NCI-H2107 (cell line): ENCODE measurements at regions not wholly inside any gene's neighbourhood (a gene's known extent, or its start where the extent isn't known, plus 50 kb on each side); places are given as distances from the start of the nearest gene placed in this dataset.

Experiments
- DNase-seq: peaks from one replicate; lab custom pipeline; 2025; lab: John Stamatoyannopoulos, UW

DNA sequence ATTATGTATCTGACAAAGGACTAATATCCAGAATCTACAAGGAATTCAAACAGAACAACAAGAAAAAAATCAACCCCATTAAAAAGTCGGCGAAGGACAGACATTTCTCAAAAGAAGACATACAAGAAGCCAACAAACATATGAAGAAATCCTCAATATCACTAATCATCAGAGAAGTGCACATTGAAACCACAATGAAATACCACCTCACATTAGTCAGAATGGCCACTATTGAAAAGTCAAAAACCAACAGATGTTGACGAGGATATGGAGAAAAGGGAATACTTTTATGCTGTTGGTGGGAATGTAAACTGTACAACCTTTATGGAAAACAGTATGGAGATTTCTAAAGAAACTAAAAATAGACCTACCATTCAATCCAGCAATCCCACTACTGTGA is 233.1 kb upstream of the PLSCR5 start:
- DNase-seq, result no peak

DNA sequence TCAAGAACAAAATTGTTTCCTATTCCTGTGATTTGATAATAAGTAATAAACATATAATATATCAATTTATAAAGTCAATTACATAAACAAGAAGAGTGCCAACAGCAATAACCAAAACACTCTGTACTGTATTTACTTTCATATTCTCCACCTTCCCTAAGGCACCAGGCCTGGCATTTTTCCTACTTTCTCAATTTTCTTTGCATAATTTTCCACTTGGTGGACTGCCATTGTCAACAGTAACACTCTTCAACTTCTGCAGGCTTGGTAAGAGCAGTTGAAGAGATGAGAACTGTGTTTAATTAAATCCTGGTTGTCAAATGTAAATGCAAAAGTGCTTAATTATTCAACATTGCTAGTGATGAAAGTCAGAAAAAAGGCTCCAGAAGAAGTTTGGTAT is 229.8 kb upstream of the PLSCR5 start:
- DNase-seq, result no peak

DNA sequence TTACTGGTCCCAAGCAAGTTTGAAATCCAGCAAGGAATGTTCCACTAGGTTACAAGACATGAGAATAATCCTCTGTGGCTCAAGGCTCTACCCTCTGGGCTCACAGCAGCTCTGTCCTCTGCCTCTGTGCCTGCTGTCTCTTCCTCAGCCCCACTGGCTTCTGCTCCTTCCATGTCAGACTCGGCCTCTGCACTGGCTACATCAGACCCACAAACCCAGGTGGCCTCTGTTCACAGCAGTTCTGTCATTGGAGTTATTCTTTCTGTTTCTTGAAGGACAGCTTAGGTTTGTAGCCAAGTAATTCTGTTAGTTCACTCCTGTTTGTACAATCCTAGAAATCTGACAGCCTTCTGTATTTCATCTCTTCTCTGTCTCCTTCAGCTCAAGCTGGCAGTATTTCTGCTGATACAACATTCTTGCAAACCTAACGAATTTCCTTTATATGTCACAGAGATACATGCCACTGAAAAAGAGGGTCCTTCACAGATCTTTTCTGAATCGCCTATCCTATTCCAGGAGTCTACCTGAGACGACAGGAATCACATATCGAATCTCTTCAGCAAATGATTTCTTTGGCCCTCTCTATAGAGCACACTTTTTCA is 227.8 kb upstream of the PLSCR5 start:
- no peak for DNase-seq

DNA sequence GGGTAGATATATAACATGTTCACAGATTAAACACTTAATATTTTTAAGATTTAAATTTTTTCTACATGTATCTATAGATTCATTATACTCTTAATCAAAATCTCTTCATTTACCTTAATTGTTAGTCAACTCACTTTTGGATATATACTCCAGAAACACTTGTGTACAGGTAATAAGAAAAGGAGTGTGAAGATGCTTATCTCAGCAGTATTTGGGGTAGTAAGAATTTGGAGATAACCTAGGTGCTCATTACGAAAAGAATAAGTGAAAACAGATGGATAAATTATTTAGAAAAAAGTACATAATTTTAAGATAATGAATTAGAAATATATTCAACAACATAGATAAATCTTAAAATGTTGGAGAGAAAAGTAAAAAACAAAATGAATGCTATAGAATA is 226.5 kb upstream of the PLSCR5 start:
- no peak for DNase-seq

DNA sequence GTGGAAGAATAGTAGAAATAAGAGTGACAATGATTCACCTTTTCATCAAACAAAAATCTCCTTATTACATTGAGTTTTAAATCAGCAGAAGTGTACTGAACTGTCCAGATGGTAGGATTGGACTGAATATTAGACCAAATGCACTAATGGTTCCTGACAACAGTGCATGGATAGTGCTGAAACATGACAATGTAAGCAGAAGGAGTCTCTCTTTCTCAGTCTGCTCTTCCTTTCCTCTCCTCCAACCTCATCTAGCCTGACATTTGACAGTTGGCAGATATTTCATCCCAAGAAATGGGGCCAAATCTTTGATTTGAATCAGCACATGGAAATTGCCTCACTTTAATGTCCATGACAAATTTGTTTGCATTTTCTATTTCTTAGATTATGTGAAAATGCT is 225.1 kb upstream of the PLSCR5 start:
- DNase-seq, result no peak

DNA sequence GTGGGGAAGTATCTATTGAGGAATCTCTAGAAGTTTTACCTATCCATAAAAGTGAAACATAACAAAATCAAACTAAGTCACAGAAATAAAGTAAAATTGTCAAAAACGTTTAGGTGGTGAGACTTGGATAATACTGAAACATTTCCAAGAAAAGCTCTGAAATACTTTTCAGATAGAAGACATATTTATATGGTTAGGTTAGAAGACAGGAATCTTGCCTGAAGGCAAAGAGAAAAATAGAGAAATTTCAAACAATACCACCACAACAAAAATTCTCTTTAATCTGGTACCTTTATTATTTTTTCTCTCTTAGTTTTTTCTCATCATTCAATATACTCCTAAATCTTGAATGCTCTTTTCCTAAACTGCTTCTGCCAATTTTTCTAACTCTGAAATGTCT is 222.7 kb upstream of the PLSCR5 start:
- no peak for DNase-seq

DNA sequence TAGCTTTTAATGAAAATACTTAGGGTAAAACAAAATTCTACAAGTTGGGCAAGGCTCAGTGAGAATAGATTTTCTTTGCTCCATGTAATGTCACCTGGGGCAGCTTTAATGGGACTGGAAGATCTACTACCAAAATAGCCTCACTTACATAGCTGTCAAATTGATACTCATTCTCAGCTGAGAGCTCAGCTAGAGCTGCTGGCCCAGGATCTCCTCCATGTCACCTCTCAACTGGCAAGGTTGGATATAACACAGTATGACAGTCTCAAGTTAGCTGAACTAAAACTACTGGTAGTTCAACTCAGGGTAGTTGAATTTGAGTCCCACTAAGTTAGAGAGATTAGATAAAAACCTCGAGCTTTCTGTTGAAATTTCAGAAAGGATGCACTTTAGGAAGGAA is 218.5 kb upstream of the PLSCR5 start:
- DNase-seq, result no peak

DNA sequence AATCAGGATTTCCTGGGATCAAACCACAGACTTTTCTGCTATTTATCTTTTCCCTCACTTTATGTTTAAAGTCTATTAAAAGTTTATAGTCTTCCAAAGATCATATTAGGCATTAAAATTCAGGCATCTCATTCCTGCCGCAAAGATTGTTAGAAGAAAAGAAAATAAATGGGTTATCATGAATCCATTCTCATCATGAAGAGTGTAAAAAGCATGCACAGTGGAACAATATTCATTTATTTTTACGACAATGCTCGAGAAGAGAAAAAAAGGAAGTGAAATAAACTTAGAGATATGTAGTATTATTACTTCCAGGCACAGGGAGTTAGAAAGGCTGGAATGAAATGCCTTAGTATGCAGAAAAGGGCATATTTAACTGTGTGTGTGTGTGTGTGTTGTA is 213.7 kb upstream of the PLSCR5 start:
- DNase-seq, result no peak

DNA sequence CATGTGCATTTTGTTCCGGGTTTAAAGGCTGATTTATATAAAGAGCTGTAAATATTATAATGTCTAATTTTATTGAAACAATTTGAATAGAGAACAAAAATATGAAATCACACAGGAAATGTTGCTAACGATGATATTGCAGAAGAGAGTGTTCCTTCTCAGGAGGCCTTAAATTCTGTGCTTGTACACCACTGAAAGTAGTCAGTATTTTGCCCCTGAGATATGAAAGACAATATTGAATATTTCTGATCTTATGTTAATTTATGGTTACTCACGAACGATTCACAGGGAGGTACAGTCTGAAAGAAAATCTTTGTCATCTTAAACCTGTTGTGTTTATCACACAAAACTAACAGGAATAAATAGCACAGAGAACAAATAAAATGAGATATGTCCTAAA is 213.2 kb upstream of the PLSCR5 start:
- no peak for DNase-seq

DNA sequence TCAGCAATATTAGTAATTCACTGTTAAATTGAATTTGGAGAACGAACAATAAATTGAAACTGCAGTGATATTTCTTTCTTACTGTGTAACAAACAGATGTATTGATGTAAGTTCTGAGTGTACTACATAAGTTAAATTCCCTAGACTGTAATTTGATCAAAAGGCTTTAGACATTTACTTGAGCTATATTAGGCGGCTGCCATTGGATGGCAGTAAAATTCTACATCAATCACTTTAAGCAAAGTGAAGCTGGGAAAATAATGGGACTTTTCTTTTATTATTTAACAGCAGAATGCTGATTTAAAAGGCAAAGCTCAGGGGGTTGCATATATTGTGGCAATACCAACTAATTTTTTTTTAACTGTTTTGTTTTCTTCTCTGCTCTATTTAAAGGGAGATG is 212.6 kb upstream of the PLSCR5 start:
- peak; percentile 3 for DNase-seq

DNA sequence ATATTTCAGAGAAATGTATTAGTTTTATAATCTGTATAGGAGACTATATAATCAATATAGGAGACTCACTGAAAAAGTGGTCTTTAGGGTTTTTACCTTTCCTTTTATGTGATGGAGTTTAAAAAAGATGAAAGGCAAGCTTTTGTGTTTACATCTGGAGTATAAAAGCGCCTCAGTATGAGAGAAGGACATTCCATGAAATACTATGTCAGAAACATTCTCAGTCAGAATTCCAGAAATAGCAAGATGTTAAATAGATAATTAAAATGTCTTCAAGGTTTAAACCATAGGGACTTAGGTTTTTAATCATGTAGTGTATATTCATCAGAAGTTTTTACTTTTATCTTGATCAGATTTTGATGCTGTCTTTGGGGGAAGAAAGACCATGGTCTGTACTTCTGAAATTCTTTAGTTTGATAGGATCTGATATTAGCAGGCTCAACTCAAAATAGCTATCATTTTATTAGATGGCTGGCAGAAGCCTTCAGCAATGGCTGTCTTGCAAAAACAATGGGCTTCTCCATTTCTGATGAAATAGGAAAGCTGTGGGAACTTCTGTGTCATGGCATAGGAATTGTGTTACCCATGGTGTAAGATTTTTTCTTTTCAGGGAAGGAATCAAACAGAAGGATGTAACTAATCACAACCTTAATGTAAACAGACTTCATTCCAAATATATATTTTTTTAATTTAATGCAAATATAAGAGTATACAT is 209.6 kb upstream of the PLSCR5 start:
- no peak for DNase-seq

DNA sequence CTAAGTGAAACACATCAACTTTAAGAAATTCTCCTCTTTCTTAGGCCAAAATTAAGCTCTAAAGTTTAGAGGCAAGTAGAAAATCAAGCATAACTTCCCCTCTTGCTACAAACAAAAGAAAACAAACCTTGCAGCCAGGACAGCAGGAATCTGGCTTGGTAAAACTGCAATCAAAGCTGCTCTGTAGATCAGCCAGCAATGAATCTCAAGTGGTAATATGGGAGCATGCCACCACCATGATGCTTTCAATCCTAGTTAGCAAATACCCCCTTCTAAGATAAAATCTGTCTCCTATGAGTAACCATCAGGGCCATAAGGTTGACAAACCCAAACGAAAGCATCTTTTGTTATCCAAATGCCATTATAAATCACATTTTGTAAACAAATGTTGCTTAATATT is 208.3 kb upstream of the PLSCR5 start:
- no peak for DNase-seq

DNA sequence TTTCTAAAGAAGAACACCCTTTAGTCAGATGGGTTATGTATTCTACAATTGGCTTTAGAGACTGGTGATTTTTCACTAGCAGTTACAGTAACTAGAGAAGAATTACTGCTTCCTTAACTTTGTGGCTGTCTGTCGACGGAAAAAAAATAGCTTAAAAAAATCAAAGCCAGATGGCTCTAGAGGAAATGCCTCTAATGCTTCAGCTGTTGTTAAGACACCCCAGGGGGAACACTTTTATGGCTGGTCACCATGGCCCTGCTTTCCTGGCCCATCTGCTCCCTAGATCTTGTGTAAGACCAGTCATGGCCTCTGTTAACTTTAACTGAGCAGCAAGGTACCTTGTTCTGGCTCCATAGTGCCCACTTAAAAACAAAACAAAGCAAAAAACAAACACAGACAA is 198.6 kb upstream of the PLSCR5 start:
- DNase-seq, result no peak

DNA sequence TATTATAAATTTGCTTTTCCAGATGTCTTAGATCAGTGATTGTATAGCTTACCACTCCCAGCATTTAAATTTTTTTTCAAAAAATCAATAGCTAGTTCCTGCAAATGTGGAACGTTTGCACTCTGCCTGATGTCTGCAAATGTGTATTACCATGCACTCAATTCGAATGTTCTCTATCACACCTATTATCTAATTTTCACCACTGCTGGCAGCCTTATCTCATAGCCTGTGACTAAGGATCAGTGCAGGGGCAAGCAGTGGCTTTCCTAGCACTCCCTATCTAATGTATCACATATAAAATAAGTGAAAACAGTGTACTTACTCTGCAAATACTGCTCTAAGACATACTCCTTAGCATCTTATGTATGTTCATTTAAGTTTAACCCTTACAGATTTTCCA is 196.3 kb upstream of the PLSCR5 start:
- no peak for DNase-seq

DNA sequence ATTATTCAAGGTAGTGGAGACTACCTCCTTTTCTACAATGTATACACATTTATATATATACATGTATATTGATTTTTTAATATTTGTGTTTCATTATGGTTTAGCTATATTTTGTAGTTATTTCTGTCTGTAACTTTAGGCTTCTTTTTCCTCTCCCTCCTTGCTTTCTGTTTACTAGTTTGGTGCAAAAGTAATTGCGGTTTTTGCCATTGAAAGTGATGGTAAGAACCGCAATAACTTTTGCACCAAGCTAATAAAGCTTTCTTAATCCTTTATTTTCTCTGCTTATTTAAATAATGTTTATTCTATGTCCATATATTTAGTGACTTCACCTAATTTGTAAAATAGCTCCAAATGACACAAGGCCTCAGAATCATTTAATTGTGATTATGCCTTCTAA is 195.3 kb upstream of the PLSCR5 start:
- DNase-seq, result no peak

DNA sequence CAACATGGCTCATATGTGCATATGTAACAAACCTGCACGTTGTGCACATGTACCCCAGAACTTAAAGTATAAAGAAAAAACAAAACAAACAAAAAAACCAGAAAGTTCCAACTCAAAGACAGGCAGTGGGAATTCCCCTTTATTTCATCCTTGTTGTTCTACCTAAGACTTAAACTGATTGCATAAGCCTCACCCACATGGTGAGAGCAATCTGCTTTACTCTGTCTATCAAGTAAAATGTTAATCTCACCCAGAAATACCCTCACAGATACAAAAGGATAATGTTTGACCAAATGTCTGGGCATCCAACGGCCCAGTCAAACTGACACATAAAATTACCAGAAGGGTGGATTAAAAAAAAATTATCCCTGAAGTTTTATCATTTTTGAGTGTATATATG is 190.9 kb upstream of the PLSCR5 start:
- no peak for DNase-seq

DNA sequence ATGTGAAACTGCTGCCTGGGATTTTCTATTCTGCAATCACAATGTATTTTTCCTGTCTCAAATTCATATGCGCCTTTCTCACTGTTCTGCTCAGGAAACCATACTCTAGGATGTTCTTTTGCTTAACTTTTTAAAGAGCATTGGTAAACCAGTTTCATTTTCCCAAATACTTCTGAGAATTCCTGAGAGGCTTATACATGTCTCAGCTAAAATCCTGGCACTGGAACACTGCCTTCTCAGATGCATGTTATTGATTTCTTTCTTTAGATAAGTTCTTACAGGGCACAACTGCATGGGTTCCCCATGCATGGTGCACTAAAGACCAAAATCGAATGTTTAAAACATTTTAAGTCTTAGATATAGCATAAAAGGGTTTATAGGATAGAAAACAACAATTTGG is 178.3 kb upstream of the PLSCR5 start:
- DNase-seq, result no peak

DNA sequence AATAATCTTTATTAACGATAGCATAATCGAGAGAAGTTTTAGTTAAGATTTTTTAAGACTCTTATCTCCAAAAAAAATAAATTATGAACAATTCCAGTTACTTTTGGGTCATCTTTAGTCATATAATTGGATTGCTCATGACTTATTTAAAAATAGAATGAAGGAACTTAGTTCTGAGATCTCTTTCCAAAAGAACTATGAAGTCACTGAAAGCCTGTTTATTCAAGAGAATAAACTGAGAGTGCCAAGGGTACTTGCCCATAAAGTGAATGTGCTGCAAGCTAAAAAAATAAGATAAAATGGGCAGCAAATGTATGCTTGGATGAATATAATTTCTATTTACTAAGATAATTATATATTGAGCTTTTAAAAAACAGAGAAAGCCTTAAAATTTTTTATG is 176.5 kb upstream of the PLSCR5 start:
- DNase-seq, result no peak

DNA sequence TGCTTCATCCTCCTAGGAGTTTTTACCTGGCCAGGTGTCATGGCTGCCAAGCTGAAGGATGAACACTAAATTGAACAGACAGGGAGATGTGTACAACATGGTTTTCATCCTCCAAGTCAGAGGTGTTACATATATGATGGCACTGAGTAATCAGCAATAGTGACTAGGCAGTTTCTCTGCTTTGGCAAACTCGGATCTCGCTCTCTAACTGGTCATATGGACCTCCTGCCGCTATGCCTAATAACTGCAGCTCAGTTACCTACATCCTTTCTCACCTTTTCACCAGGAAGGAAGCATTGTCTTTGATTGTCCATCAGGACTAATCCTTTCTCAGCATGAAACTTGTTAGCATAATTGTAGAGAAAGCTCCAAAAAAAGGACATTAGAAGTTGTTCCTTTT is 175.9 kb upstream of the PLSCR5 start:
- no peak for DNase-seq

DNA sequence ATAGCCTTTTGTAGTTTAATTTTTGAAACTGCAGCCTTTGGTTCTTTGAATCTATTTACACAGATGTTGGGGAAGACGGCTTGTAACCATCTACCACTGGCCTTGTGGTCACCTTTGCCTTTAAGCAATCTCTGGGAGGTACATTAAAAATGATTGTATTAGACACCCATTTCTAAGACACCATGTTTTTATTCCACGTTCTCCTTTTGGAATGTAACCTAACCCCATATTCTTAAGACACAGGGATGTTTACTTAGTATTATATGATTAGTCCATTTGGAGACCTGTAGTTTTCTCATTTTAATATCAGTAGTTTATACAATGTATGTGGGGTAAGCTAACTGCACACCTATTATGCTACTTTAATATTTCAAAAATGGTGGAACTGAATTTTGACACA is 175.1 kb upstream of the PLSCR5 start:
- no peak for DNase-seq

DNA sequence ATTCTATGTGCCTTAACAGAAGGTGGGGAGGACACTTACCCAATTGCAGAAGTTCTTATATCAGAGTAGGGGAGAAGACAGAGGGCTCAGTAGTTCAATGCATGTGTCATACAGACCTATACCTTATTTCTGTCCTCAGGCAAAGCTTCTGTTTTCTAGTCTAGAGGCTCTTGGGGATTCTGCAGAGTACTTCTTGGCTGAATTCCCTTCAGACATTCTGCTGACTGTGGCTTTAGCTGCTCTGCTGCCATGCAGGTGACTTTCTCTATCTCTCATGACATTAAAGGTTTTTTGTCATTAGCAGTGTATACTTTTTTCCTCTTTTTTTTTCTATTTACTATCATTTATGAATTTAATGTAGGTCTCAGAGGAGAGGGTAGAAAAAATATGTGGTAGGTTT is 172.8 kb upstream of the PLSCR5 start:
- no peak for DNase-seq

DNA sequence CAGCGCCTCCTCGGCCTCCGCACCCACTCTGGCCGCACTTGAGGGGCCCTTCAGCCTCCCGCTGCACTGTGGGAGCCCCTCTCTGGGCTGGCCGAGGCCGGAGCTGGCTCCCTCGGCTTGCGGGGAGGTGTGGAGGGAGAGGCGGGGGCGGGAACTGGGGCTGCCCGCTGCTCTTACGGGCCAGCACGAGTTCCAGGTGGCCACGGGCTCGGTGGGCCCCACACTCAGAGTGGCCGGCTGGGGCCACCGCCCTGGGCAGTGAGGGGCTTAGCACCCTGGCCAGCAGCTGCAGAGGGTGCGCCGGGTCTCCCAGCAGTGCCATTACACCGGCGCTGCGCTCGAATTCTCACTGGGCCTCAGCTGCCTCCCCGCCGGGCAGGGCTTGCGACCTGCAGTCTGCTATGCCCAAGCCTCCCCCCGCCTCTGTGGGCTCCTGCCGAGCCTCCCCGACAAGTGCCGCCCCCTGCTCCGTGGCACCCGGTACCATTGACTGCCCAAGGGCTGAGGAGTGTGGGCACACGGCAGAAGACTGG is 167.1 kb upstream of the PLSCR5 start:
- DNase-seq, result no peak

DNA sequence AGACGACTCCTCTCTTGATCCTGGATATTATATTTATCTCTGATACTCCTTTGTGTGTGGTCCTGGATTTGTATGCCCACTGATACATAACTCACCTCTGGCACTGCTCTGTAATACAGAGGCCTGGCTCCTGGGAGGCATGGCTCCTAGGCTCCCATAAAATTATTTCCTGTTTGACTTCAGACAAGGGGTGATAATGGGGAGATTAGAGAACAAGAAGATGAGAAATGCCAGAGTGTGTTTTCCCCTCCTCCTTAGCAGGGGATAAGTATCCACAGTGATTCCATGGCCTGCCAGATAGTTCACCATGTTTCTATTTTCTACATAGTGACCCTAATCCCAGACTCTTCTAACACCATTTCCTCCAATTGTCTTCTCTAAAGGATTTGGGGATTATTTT is 165.7 kb upstream of the PLSCR5 start:
- no peak for DNase-seq

DNA sequence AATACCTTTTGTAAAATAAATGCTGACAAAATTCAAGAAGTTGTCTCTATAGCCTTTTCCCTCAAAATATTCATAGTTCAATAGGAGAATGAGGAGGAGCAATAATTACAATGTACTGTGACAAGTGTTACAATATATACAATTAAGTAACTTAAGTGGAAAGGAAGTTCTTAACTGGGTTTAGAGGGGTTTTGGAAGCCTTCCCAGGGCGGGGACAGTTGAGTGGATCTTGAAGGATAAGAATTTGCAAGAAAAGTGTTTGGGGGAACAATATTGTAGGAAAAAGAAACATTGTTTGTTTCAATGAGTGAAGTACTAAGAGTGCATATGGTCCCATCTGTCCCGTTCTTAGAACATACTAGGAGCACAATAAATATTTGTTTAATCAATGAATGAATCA is 165.2 kb upstream of the PLSCR5 start:
- no peak for DNase-seq
